22Rv1 (cell line): ENCODE measurements at regions not wholly inside any gene's neighbourhood (a gene's known extent, or its start where the extent isn't known, plus 50 kb on each side); places are given as distances from the start of the nearest gene placed in this dataset.

Experiments used
- H3K27ac ChIP-seq: fragments of 450-650 bp; 2 replicates; pipeline ENCODE4 v1.5.1; 2017
- CTCF ChIP-seq: fragments of 450-650 bp; IDR thresholded peaks from 2 replicates; pipeline ENCODE4 v1.5.1; 2017; ENCODE audit warnings: mild to moderate bottlenecking
- ZFX ChIP-seq: fragments of 450-650 bp; IDR thresholded peaks from 2 replicates; pipeline ENCODE4 v1.6.1; 2017; ENCODE audit warnings: antibody characterized with exemption, borderline replicate concordance

- no peak overlapping the region for H3K27ac ChIP-seq
- TF ChIP-seq CTCF (no peak), ZFX (no peak)
Observed at GRCh38 chr3:78483090-78483489, 1284.7 kb downstream of the ROBO1 start.

GRCh38 chr3:78494851-78495250 is 1272.9 kb downstream of the ROBO1 start:
- no peak overlapping the region for H3K27ac ChIP-seq
- TF ChIP-seq ZFX, result no peak
- no peak for TF ChIP-seq CTCF

GRCh38 chr3:78495301-78495700 is 1272.5 kb downstream of the ROBO1 start:
- no peak overlapping the region for H3K27ac ChIP-seq
- no peak for TF ChIP-seq ZFX

- H3K27ac ChIP-seq, result no peak overlapping the region
- TF ChIP-seq CTCF (no peak), ZFX (no peak)
Observed at GRCh38 chr3:78496501-78496900, 1271.3 kb downstream of the ROBO1 start.

GRCh38 chr3:78497021-78497420 is 1270.8 kb downstream of the ROBO1 start:
- H3K27ac ChIP-seq, result no peak overlapping the region
- no peak for TF ChIP-seq CTCF
- no peak for TF ChIP-seq ZFX

- H3K27ac ChIP-seq, result no peak overlapping the region
- TF ChIP-seq CTCF, result no peak
- no peak for TF ChIP-seq ZFX
Observed at GRCh38 chr3:78497767-78498166, 1270.0 kb downstream of the ROBO1 start.

- no peak overlapping the region for H3K27ac ChIP-seq
- no peak for TF ChIP-seq CTCF
- no peak for TF ChIP-seq ZFX
Observed at GRCh38 chr3:78506061-78506460, 1261.7 kb downstream of the ROBO1 start.

- H3K27ac ChIP-seq, result no peak overlapping the region
Observed at GRCh38 chr3:78506581-78507195, 1261.1 kb downstream of the ROBO1 start.

More at GRCh38 chr3:78506581-78507195, 1261.1 kb downstream of the ROBO1 start:
- TF ChIP-seq ZFX (no peak), CTCF (no peak)
